Body of pancreas (tissue), 4 donors: ENCODE measurements at regions not wholly inside any gene's neighbourhood (a gene's known extent, or its start where the extent isn't known, plus 50 kb on each side); places are given as distances from the start of the nearest gene placed in this dataset.

Experiments
- ATAC-seq: fragments of 150-250 bp; one replicate; pipeline ENCODE4 v1.9.1; 2016
- DNase-seq, 4 donors: peaks; one replicate each; pipeline ENCODE4 v3.0.0-alpha.2; 2019
- H3K27ac ChIP-seq, 4 donors: fragments of 200-600 bp; sonication (generic); 1 replicate in 3 of 4; 2 replicates in 1 of 4; pipeline versions ENCODE4 v1.5.1 to v1.6.1; 2016 to 2019; ENCODE audit warnings: mild to moderate bottlenecking in 1 of 4, mixed read lengths in 1 of 4, moderate library complexity in 1 of 4
- H3K27me3 ChIP-seq, 2 donors: fragments of 200-600 bp; sonication (generic); one replicate each; pipeline ENCODE4 v1.6.0; 2016; ENCODE audit warnings: mild to moderate bottlenecking in 1 of 2
- H3K36me3 ChIP-seq, 2 donors: fragments of 200-600 bp; sonication (generic); replicated peaks in 1 of 2; 2 replicates each; pipeline ENCODE4 v1.5.1; 2016; ENCODE audit warnings: low read depth in 2 of 2; ENCODE audit not compliant: insufficient read depth in 1 of 2
- H3K4me1 ChIP-seq: fragments of 200-600 bp; sonication (generic); one replicate; pipeline ENCODE4 v1.6.0; 2016
- H3K4me3 ChIP-seq, 2 donors: fragments of 200-600 bp; sonication (generic); 1 replicate in 1 of 2; 2 replicates in 1 of 2; pipeline ENCODE4 v1.5.1; 2016 to 2019
- H3K9me3 ChIP-seq, 3 donors: fragments of 200-600 bp; sonication (generic); 1 replicate in 2 of 3; 2 replicates in 1 of 3; pipeline ENCODE4 v1.5.1; 2016
- CTCF ChIP-seq, 7 experiments: fragments of 450-650 bp in 4 of 7; fragments of 200-600 bp in 3 of 7; sonication (generic) in 3 of 7; IDR thresholded peaks; one replicate each; pipeline ENCODE4 v1.5.1; 2016 to 2019; ENCODE audit warnings: antibody characterized with exemption in 7 of 7
- POLR2A ChIP-seq, 3 donors: fragments of 450-650 bp; IDR thresholded peaks; one replicate each; pipeline ENCODE4 v1.6.1; 2016; ENCODE audit warnings: antibody characterized with exemption in 3 of 3, mild to moderate bottlenecking in 2 of 3
- WGBS, 2 donors: methylation state at CpG; one replicate each; pipeline ENCODE4 v1.1.5; 2017; 5-methylcytosine and 5-hydroxymethylcytosine counted together
- intact Hi-C: fragments of 100-400 bp; cut with DNase I; formaldehyde crosslinking; loops from one replicate; pipeline ENCODE4 v1.15.1; 2023

- WGBS, 2 donors: 62 to 76% methylated on average over 3 of the region's 3 CpGs
- TF ChIP-seq CTCF (IDR thresholded peaks at IDR 0.05) (no peak), POLR2A (IDR thresholded peaks at IDR 0.05) (no peak)
- Histone ChIP-seq H3K27ac (no peak overlapping the region), H3K36me3 (no peaks in the 10 kb centered on the region), H3K4me1 (no peaks in the 10 kb centered on the region), H3K27me3 (no peaks in the 10 kb centered on the region), H3K4me3 (no peak overlapping the region), H3K9me3 (no peaks in the 10 kb centered on the region)
- intact Hi-C loops: no loop called here
- DNase-seq (no peak), ATAC-seq (no peak)
These were observed 303.6 kb upstream of the ARPP21 start for GRCh38 chr3:35335703-35336102.

- H3K36me3 ChIP-seq: no peaks in the 10 kb centered on the region
- no peak overlapping the region for H3K4me3 ChIP-seq
- TF ChIP-seq POLR2A (IDR thresholded peaks at IDR 0.05) (no peak), CTCF (IDR thresholded peaks at IDR 0.05) (no peak)
- no peaks in the 10 kb centered on the region for H3K4me1 ChIP-seq
- H3K27ac ChIP-seq: no peak overlapping the region
- H3K27me3 ChIP-seq: no peaks in the 10 kb centered on the region
- intact Hi-C loops: no loop called here
- DNase-seq: no peak
- H3K9me3 ChIP-seq: no peaks in the 10 kb centered on the region
- no peak for ATAC-seq
These were observed 302.7 kb upstream of the ARPP21 start for GRCh38 chr3:35336601-35337000.

GRCh38 chr3:35338186-35338585 is 301.1 kb upstream of the ARPP21 start:
- TF ChIP-seq CTCF (IDR thresholded peaks at IDR 0.05) (no peak), POLR2A (IDR thresholded peaks at IDR 0.05) (no peak)
- Histone ChIP-seq H3K9me3 (no peaks in the 10 kb centered on the region), H3K4me3 (no peak overlapping the region), H3K27me3 (no peaks in the 10 kb centered on the region), H3K4me1 (no peaks in the 10 kb centered on the region), H3K36me3 (no peaks in the 10 kb centered on the region), H3K27ac (no peak overlapping the region)
- ATAC-seq (no peak), DNase-seq (no peak)
- intact Hi-C loops: no loop called here
- 2 to 10% methylated on average over 2 of the region's 2 CpGs for WGBS, 2 donors

GRCh38 chr3:35380196-35380595 is 259.1 kb upstream of the ARPP21 start:
- H3K36me3 ChIP-seq: no peaks in the 10 kb centered on the region
- no peaks in the 10 kb centered on the region for H3K4me1 ChIP-seq
- TF ChIP-seq CTCF (IDR thresholded peaks at IDR 0.05) (no peak), POLR2A (IDR thresholded peaks at IDR 0.05) (no peak)
- no peak for DNase-seq
- no peak for ATAC-seq
- H3K27ac ChIP-seq: no peak overlapping the region
- 35 to 37% methylated on average over 1 of the region's 1 CpG for WGBS, 2 donors
- H3K9me3 ChIP-seq: no peaks in the 10 kb centered on the region
- no peaks in the 10 kb centered on the region for H3K27me3 ChIP-seq
- H3K4me3 ChIP-seq: no peak overlapping the region
- intact Hi-C loops: no loop called here

GRCh38 chr3:35383216-35383615 is 256.1 kb upstream of the ARPP21 start:
- H3K4me1 ChIP-seq: no peaks in the 10 kb centered on the region
- DNase-seq: no peak
- no peaks in the 10 kb centered on the region for H3K27me3 ChIP-seq
- no peak for TF ChIP-seq POLR2A (IDR thresholded peaks at IDR 0.05)
- TF ChIP-seq CTCF (IDR thresholded peaks at IDR 0.05): no peak
- H3K36me3 ChIP-seq: no peaks in the 10 kb centered on the region
- no peak overlapping the region for H3K27ac ChIP-seq
- no peaks in the 10 kb centered on the region for H3K9me3 ChIP-seq
- ATAC-seq: no peak
- intact Hi-C loops: no loop called here
- H3K4me3 ChIP-seq: no peak overlapping the region
- 48 to 51% methylated on average over 2 of the region's 2 CpGs for WGBS, 2 donors
